ENCODE measurements at regions not wholly inside any gene's neighbourhood (a gene's known extent, or its start where the extent isn't known, plus 50 kb on each side); places are given as distances from the start of the nearest gene placed in this dataset.

- Histone ChIP-seq H3K27ac (ENCODE audit: low read length) (no peak overlapping the region), H3K4me1 (ENCODE audit: control insufficient read depth, insufficient read depth, low read length) (no peaks in the 10 kb centered on the region), H3K27me3 (ENCODE audit: control insufficient read depth, insufficient read depth, low read length) (no peaks in the 10 kb centered on the region), H3K4me3 (ENCODE audit: low read length) (no peak overlapping the region), H3K9me3 (ENCODE audit: control insufficient read depth, insufficient read depth, low read length) (no peaks in the 10 kb centered on the region), H3K36me3 (ENCODE audit: control insufficient read depth, insufficient read depth, low read length) (no peaks in the 10 kb centered on the region)
- Mint-ChIP-seq H3K36me3 (no peaks in the 10 kb centered on the region), H3K9me3 (no peaks in the 10 kb centered on the region), H3K4me3 (no peak overlapping the region), H3K27ac (no peak overlapping the region), H3K4me1 (peaks cover 0 to 9% of the 10 kb centered on the region in 2 donors), H3K27me3 (ENCODE audit: low read depth in 2 of 2) (peaks cover 0 to 9% of the 10 kb centered on the region in 2 donors)
- intact Hi-C loops (cut with micrococcal nuclease) = no loop called here
- WGBS (ENCODE audit: insufficient coverage) = 100% methylated on average over 1 of the region's 1 CpG
- TF ChIP-seq, protein P1, sequence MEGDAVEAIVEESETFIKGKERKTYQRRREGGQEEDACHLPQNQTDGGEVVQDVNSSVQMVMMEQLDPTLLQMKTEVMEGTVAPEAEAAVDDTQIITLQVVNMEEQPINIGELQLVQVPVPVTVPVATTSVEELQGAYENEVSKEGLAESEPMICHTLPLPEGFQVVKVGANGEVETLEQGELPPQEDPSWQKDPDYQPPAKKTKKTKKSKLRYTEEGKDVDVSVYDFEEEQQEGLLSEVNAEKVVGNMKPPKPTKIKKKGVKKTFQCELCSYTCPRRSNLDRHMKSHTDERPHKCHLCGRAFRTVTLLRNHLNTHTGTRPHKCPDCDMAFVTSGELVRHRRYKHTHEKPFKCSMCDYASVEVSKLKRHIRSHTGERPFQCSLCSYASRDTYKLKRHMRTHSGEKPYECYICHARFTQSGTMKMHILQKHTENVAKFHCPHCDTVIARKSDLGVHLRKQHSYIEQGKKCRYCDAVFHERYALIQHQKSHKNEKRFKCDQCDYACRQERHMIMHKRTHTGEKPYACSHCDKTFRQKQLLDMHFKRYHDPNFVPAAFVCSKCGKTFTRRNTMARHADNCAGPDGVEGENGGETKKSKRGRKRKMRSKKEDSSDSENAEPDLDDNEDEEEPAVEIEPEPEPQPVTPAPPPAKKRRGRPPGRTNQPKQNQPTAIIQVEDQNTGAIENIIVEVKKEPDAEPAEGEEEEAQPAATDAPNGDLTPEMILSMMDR (IDR thresholded peaks at IDR 0.05) = no peak
- no peak for ATAC-seq
- DNase-seq = no peak
Observed at GRCh38 chr4:35918491-35918977, 325.8 kb downstream of the ARAP2 start.

DNA sequence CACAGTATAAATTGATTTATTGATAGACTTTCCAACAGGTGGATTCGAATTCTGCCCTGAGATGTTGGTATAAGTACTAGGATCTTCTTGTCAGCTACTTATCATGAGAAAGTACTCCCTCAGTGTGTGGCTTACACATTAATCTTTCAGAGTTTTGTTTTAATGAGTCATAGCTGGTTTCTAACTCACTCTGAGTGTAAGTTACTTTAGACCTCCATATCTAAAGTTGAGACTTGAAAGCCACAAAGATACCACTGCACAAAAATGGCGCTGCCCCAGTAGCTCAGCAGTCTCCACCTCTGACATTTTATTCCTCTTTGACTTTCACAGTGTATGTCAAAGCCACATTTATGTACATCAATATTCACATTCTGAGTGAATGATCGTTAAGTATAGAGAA is 318.5 kb downstream of the ARAP2 start:
- H3K4me3 Mint-ChIP-seq = no peak overlapping the region

DNA sequence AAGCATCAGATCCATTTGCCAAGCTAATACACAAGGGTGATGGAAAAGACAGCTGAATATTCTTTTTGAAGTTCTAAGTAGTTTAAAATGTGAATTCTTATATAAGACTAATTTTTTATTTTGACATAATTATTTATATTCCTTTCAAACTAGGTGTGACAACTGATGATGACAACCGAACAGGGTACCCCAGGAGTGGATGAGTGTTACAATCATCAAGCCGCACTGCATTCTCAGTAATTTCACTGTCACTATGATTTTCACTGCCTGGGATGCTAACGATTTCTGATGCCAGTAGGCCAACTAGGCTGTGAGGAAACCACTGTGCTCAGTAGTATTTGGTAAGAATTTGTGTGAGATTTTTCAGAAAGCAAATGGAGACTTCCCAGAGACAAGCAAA is 317.5 kb downstream of the ARAP2 start:
- Histone ChIP-seq H3K4me1 (ENCODE audit: control insufficient read depth, insufficient read depth, low read length) (no peaks in the 10 kb centered on the region), H3K9me3 (ENCODE audit: control insufficient read depth, insufficient read depth, low read length) (no peaks in the 10 kb centered on the region), H3K36me3 (ENCODE audit: control insufficient read depth, insufficient read depth, low read length) (no peaks in the 10 kb centered on the region), H3K27me3 (ENCODE audit: control insufficient read depth, insufficient read depth, low read length) (peaks cover 2% of the 10 kb centered on the region), H3K27ac (ENCODE audit: low read length) (no peak overlapping the region), H3K4me3 (ENCODE audit: low read length) (no peak overlapping the region)
- whole genome bisulfite sequencing (ENCODE audit: insufficient coverage) = 92% methylated on average over 3 of the region's 3 CpGs
- intact Hi-C loops (cut with micrococcal nuclease) = no loop called here
- ATAC-seq (no peak), DNase-seq (no peak)
- H3K27me3 Mint-ChIP-seq (ENCODE audit: low read depth in 2 of 2) = peaks cover 0 to 3% of the 10 kb centered on the region in 2 donors
- no peaks in the 10 kb centered on the region for H3K36me3 Mint-ChIP-seq
- TF ChIP-seq, protein P1 (IDR thresholded peaks at IDR 0.05) = no peak
- no peaks in the 10 kb centered on the region for H3K9me3 Mint-ChIP-seq
- no peak overlapping the region for H3K4me3 Mint-ChIP-seq
- H3K27ac Mint-ChIP-seq = no peak overlapping the region
- H3K4me1 Mint-ChIP-seq = no peaks in the 10 kb centered on the region

More for the DNA sequence above, 318.5 kb downstream of the ARAP2 start:
- ATAC-seq (no peak), DNase-seq (no peak)
- Mint-ChIP-seq H3K36me3 (no peaks in the 10 kb centered on the region), H3K9me3 (no peaks in the 10 kb centered on the region), H3K27ac (no peak overlapping the region), H3K4me1 (no peaks in the 10 kb centered on the region), H3K27me3 (ENCODE audit: low read depth in 2 of 2) (peaks cover 0 to 3% of the 10 kb centered on the region in 2 donors)
- Histone ChIP-seq H3K4me1 (ENCODE audit: control insufficient read depth, insufficient read depth, low read length) (no peaks in the 10 kb centered on the region), H3K27ac (ENCODE audit: low read length) (no peak overlapping the region), H3K36me3 (ENCODE audit: control insufficient read depth, insufficient read depth, low read length) (no peaks in the 10 kb centered on the region), H3K9me3 (ENCODE audit: control insufficient read depth, insufficient read depth, low read length) (no peaks in the 10 kb centered on the region), H3K4me3 (ENCODE audit: low read length) (no peak overlapping the region), H3K27me3 (ENCODE audit: control insufficient read depth, insufficient read depth, low read length) (peaks cover 2% of the 10 kb centered on the region)
- WGBS (ENCODE audit: insufficient coverage) = 71% methylated on average over 1 of the region's 3 CpGs
- TF ChIP-seq, protein P1 (IDR thresholded peaks at IDR 0.05) = no peak
- intact Hi-C loops (cut with micrococcal nuclease) = no loop called here

- DNase-seq (no peak), ATAC-seq (no peak)
- Histone ChIP-seq H3K4me1 (ENCODE audit: control insufficient read depth, insufficient read depth, low read length) (no peaks in the 10 kb centered on the region), H3K4me3 (ENCODE audit: low read length) (no peak overlapping the region), H3K27me3 (ENCODE audit: control insufficient read depth, insufficient read depth, low read length) (peaks cover 2% of the 10 kb centered on the region), H3K36me3 (ENCODE audit: control insufficient read depth, insufficient read depth, low read length) (no peaks in the 10 kb centered on the region), H3K9me3 (ENCODE audit: control insufficient read depth, insufficient read depth, low read length) (no peaks in the 10 kb centered on the region), H3K27ac (ENCODE audit: low read length) (no peak overlapping the region)
- H3K9me3 Mint-ChIP-seq = no peaks in the 10 kb centered on the region
- peaks cover 0 to 3% of the 10 kb centered on the region in 2 donors for H3K27me3 Mint-ChIP-seq (ENCODE audit: low read depth in 2 of 2)
- no peaks in the 10 kb centered on the region for H3K4me1 Mint-ChIP-seq
- TF ChIP-seq, protein P1 (IDR thresholded peaks at IDR 0.05) = no peak
- no peaks in the 10 kb centered on the region for H3K36me3 Mint-ChIP-seq
- intact Hi-C loops (cut with micrococcal nuclease) = loop anchor here (10.0 kb wide), 1 partner anchor 251 kb away; no protein-coding TSS in a partner anchor
- H3K4me3 Mint-ChIP-seq = no peak overlapping the region
- no peak overlapping the region for H3K27ac Mint-ChIP-seq
- 88% methylated on average over 2 of the region's 3 CpGs for WGBS (ENCODE audit: insufficient coverage)
Observed at GRCh38 chr4:35933901-35934300, 310.4 kb downstream of the ARAP2 start.

All from natural killer cell (primary cell).